Keratinocyte (primary cell): ENCODE measurements at regions not wholly inside any gene's neighbourhood (a gene's known extent, or its start where the extent isn't known, plus 50 kb on each side); places are given as distances from the start of the nearest gene placed in this dataset.

ENCODE experiments used
- DNase-seq: peaks from one replicate; pipeline ENCODE4 v3.0.0-alpha.2; 2011; ENCODE audit warnings: low read depth, missing footprints, low spot score
- FAIRE-seq: peaks from 2 replicates; lab custom pipeline; 2011; peaks lifted over from hg19 to GRCh38; lab: Jason Lieb, UNC
- H2AFZ ChIP-seq: 2 replicates; pipeline ENCODE4 v1.6.0; 2012; ENCODE audit warnings: low read length, control low read depth, inconsistent platforms; ENCODE audit not compliant: control insufficient read depth
- H3K27ac ChIP-seq: 2 replicates; pipeline ENCODE4 v1.5.1; 2011; ENCODE audit warnings: low read length; ENCODE audit not compliant: control insufficient read depth, insufficient read depth
- H3K27me3 ChIP-seq: 3 replicates; pipeline ENCODE4 v1.6.0; 2011; ENCODE audit warnings: low read length; ENCODE audit not compliant: control insufficient read depth, insufficient read depth; ENCODE audit errors: extremely low read depth
- H3K36me3 ChIP-seq, 2 experiments: 2 replicates in 1 of 2; 3 replicates in 1 of 2; pipeline ENCODE4 v1.5.1; 2011; ENCODE audit warnings: low read length in 2 of 2, mild to moderate bottlenecking in 1 of 2; ENCODE audit not compliant: control insufficient read depth in 2 of 2, insufficient read depth in 2 of 2; ENCODE audit errors: extremely low read depth in 1 of 2
- H3K4me1 ChIP-seq: 3 replicates; pipeline ENCODE4 v1.5.1; 2011; ENCODE audit warnings: low read length; ENCODE audit not compliant: control insufficient read depth, insufficient read depth; ENCODE audit errors: extremely low read depth
- H3K4me2 ChIP-seq: 3 replicates; pipeline ENCODE4 v1.6.0; 2011; ENCODE audit warnings: low read depth, low read length; ENCODE audit not compliant: control insufficient read depth, insufficient read depth; ENCODE audit errors: extremely low read depth
- H3K4me3 ChIP-seq, 3 experiments: fragments of 200-600 bp in 1 of 3; sonication (generic) in 1 of 3; 2 replicates in 2 of 3; 3 replicates in 1 of 3; pipeline ENCODE4 v1.5.1; 2011 to 2016; ENCODE audit warnings: low read length in 3 of 3, mild to moderate bottlenecking in 3 of 3, control low read depth in 2 of 3, inconsistent platforms in 1 of 3, low read depth in 1 of 3, mixed read lengths in 1 of 3, mixed run types in 1 of 3, moderate library complexity in 1 of 3; ENCODE audit not compliant: control insufficient read depth in 2 of 3, insufficient read depth in 2 of 3; ENCODE audit errors: extremely low read depth in 1 of 3
- H3K79me2 ChIP-seq: 2 replicates; pipeline ENCODE4 v1.6.0; 2012; ENCODE audit warnings: low read length; ENCODE audit not compliant: control insufficient read depth, insufficient read depth
- H3K9ac ChIP-seq: 3 replicates; pipeline ENCODE4 v1.6.0; 2011; ENCODE audit warnings: low read length; ENCODE audit not compliant: control insufficient read depth, insufficient read depth; ENCODE audit errors: extremely low read depth
- H3K9me1 ChIP-seq: 3 replicates; pipeline ENCODE4 v1.6.0; 2011; ENCODE audit warnings: low read length; ENCODE audit not compliant: control insufficient read depth, insufficient read depth; ENCODE audit errors: extremely low read depth
- H3K9me3 ChIP-seq: 2 replicates; pipeline ENCODE4 v1.5.1; 2012; ENCODE audit warnings: low read depth, low read length; ENCODE audit not compliant: control insufficient read depth
- H4K20me1 ChIP-seq: 3 replicates; pipeline ENCODE4 v1.6.0; 2011; ENCODE audit warnings: low read length; ENCODE audit not compliant: control insufficient read depth, insufficient read depth; ENCODE audit errors: extremely low read depth
- EZH2 ChIP-seq: IDR thresholded peaks from one replicate; pipeline ENCODE4 v1.6.1; 2012; ENCODE audit warnings: inconsistent platforms, mild to moderate bottlenecking, low read length, moderate library complexity
- dilution Hi-C: fragments of 300-500 bp; cut with MboI; formaldehyde crosslinking; loops from one replicate; pipeline ENCODE4 v1.7.0; 2020; ENCODE audit warnings: low sequenced_read_pairs; ENCODE audit not compliant: extremely low pct_ligation_motif_present
- TF ChIP-seq, protein P1 (sequence below), 3 experiments: IDR thresholded peaks in 1 of 3; conservative IDR thresholded peaks in 1 of 3; optimal IDR thresholded peaks in 1 of 3; 2 replicates in 2 of 3; 3 replicates in 1 of 3; pipeline versions ENCODE3 to v1.5.1; 2011; ENCODE audit warnings: low read length in 3 of 3, mild to moderate bottlenecking in 3 of 3, moderate library complexity in 2 of 3, control low read depth in 1 of 3, inconsistent platforms in 1 of 3; ENCODE audit not compliant: insufficient read depth in 2 of 3; ENCODE audit errors: extremely low read depth in 1 of 3

- TF ChIP-seq, protein P1, sequence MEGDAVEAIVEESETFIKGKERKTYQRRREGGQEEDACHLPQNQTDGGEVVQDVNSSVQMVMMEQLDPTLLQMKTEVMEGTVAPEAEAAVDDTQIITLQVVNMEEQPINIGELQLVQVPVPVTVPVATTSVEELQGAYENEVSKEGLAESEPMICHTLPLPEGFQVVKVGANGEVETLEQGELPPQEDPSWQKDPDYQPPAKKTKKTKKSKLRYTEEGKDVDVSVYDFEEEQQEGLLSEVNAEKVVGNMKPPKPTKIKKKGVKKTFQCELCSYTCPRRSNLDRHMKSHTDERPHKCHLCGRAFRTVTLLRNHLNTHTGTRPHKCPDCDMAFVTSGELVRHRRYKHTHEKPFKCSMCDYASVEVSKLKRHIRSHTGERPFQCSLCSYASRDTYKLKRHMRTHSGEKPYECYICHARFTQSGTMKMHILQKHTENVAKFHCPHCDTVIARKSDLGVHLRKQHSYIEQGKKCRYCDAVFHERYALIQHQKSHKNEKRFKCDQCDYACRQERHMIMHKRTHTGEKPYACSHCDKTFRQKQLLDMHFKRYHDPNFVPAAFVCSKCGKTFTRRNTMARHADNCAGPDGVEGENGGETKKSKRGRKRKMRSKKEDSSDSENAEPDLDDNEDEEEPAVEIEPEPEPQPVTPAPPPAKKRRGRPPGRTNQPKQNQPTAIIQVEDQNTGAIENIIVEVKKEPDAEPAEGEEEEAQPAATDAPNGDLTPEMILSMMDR (optimal IDR thresholded peaks at IDR 0.05 in 1 of 3, IDR thresholded peaks at IDR 0.05 in 1 of 3, conservative IDR thresholded peaks at IDR 0.05 in 1 of 3; ENCODE audit: extremely low read depth in 1 of 3, insufficient read depth in 2 of 3, low read length in 3 of 3), result no peak
- no peak for TF ChIP-seq EZH2
- FAIRE-seq, result no peak
- Histone ChIP-seq H3K36me3 (no peaks in the 10 kb centered on the region), H3K9me3 (peaks cover 8% of the 10 kb centered on the region), H2AFZ (no peak overlapping the region), H3K27me3 (no peaks in the 10 kb centered on the region), H3K4me3 (no peak overlapping the region), H3K4me2 (no peak overlapping the region), H4K20me1 (no peaks in the 10 kb centered on the region), H3K79me2 (no peaks in the 10 kb centered on the region), H3K4me1 (no peaks in the 10 kb centered on the region), H3K27ac (no peak overlapping the region), H3K9ac (no peak overlapping the region), H3K9me1 (no peaks in the 10 kb centered on the region)
- DNase-seq, result no peak
- dilution Hi-C loops, result no loop called here
Observed at GRCh38 chr22:49291781-49292180, 535.9 kb downstream of the BRD1 start.

DNA sequence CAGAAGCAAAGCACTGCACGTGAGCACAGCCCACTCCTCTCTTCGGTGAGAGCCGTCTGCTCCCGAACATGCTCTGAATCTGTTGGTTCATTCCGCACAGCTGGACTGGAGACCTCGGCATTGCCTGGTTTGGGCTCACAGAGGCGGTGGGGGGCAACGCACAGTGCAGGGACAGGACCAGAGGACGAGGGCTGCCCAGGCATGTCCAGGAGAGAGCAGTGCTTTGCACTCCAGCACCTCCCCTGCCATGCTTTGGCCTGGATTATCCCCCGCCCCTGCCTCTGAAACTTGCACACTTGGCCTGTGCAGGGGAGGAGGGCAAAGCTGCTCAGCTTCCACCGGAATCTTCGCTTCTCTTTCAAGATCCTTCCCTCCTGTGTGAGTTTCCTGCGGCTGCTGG lies 536.5 kb downstream of the BRD1 start:
- no peak for TF ChIP-seq EZH2
- TF ChIP-seq, protein P1 (optimal IDR thresholded peaks at IDR 0.05 in 1 of 3, IDR thresholded peaks at IDR 0.05 in 1 of 3, conservative IDR thresholded peaks at IDR 0.05 in 1 of 3; ENCODE audit: extremely low read depth in 1 of 3, insufficient read depth in 2 of 3, low read length in 3 of 3), result no peak
- Histone ChIP-seq H3K4me2 (no peak overlapping the region), H3K9ac (no peak overlapping the region), H3K9me3 (peaks cover 9% of the 10 kb centered on the region), H3K4me3 (no peak overlapping the region), H3K79me2 (no peaks in the 10 kb centered on the region), H3K27ac (no peak overlapping the region), H3K27me3 (no peaks in the 10 kb centered on the region), H2AFZ (no peak overlapping the region), H4K20me1 (no peaks in the 10 kb centered on the region), H3K4me1 (no peaks in the 10 kb centered on the region), H3K9me1 (no peaks in the 10 kb centered on the region), H3K36me3 (no peaks in the 10 kb centered on the region)
- DNase-seq (no peak), FAIRE-seq (no peak)
- dilution Hi-C loops, result no loop called here
